ENCODE measurements at regions not wholly inside any gene's neighbourhood (a gene's known extent, or its start where the extent isn't known, plus 50 kb on each side); places are given as distances from the start of the nearest gene placed in this dataset.

DNA sequence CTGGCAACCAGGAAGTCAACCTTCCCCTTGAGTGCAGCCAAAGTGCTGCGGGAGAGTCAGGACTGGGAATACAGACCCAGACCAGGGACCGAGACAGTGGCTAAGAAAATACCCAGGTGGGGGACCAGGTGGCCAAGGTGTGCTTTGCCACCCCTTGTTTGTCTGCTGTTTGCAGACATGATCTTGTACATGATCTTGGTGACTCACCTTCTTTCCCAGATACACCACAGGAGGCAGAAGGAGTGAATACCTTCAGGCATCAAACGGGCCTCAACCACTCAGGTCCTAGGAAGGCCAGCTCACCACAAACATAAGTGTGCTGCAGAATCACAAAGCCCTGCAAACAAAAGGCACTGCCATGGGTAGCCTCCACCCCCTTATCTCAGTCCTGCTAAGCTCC, 62.0 kb downstream of the CNGA2 start:
- POLR2A ChIA-PET: no interaction called here
- CTCF ChIA-PET: no interaction called here
- DNase-seq (ENCODE audit: extremely low spot score): no peak
- TF ChIP-seq CTBP1 (IDR thresholded peaks at IDR 0.05; ENCODE audit: borderline replicate concordance) (no peak), BHLHE40 (IDR thresholded peaks at IDR 0.05; ENCODE audit: borderline replicate concordance) (no peak), SUZ12 (IDR thresholded peaks at IDR 0.05) (no peak), SP1 (IDR thresholded peaks at IDR 0.05) (no peak), ZNF384 (IDR thresholded peaks at IDR 0.05) (no peak)

DNA sequence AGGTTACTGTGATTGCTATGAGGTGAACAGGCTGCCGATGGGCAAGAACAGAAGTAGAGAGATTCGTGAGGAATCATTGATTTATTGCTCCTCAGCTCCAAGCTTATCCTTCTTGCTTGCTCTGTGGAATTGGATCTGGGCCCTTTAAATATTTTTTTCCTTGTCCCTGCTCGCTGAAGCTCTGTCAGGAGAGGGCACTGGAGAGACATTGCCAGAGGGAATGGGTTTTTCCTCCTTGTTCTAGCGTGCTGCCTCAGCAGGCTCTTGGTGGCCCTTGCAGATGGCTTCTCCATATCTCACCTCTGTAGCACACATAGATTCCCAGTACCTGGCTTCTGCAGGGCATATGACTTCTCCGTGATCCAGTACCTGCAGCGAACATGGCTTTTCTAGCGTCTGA, 67.4 kb downstream of the CNGA2 start:
- POLR2A ChIA-PET: no interaction called here
- CTCF ChIA-PET: no interaction called here

DNA sequence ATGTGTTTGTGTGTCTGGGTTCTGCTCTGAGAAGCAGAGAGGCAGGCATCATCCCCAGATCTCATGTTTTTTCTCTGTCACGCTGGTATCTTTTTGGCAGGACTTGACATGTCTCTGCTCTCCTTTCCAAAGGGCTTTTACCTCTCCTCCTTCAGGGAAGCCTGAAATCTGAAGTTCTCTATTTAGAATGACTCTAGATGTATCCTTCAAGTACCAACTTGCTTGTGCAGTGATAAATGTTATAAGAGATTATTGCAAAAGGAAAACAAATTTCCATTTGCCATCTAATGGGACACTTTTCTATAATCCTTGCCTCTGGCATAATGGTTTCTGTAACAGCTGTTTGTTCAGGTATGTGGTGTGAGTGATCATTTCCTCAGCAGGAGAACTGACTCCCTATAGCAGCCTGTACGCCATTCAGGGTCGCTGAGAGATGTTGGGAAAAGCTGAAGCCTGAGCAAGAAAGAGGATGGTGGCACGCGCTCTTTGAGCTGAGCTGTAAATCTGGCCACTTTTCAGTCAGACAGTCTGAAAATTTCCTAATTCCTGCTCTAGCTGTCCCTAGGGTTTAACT, 72.5 kb downstream of the CNGA2 start:
- TF ChIP-seq NFRKB (IDR thresholded peaks at IDR 0.05): no peak
- no peak for TF ChIP-seq SUZ12 (IDR thresholded peaks at IDR 0.05)
- no peak for TF ChIP-seq CTBP1 (IDR thresholded peaks at IDR 0.05; ENCODE audit: borderline replicate concordance)
- TF ChIP-seq SP1 (IDR thresholded peaks at IDR 0.05): no peak
- TF ChIP-seq FOXM1 (IDR thresholded peaks at IDR 0.05; ENCODE audit: borderline replicate concordance): no peak
- no peak for TF ChIP-seq ELF4 (IDR thresholded peaks at IDR 0.05)
- no peak for TF ChIP-seq FOXK2 (IDR thresholded peaks at IDR 0.05)
- no peak for TF ChIP-seq FOXA1 (IDR thresholded peaks at IDR 0.05)
- TF ChIP-seq ARNT (IDR thresholded peaks at IDR 0.05): no peak
- TF ChIP-seq BHLHE40 (IDR thresholded peaks at IDR 0.05; ENCODE audit: borderline replicate concordance): no peak
- TF ChIP-seq LEF1 (IDR thresholded peaks at IDR 0.05; ENCODE audit: borderline replicate concordance): no peak
- no peak for TF ChIP-seq ZNF384 (IDR thresholded peaks at IDR 0.05)
- TF ChIP-seq HDGF (IDR thresholded peaks at IDR 0.05; ENCODE audit: borderline replicate concordance): no peak
- no peak for TF ChIP-seq L3MBTL2 (conservative IDR thresholded peaks at IDR 0.05)
- TF ChIP-seq, protein P1, sequence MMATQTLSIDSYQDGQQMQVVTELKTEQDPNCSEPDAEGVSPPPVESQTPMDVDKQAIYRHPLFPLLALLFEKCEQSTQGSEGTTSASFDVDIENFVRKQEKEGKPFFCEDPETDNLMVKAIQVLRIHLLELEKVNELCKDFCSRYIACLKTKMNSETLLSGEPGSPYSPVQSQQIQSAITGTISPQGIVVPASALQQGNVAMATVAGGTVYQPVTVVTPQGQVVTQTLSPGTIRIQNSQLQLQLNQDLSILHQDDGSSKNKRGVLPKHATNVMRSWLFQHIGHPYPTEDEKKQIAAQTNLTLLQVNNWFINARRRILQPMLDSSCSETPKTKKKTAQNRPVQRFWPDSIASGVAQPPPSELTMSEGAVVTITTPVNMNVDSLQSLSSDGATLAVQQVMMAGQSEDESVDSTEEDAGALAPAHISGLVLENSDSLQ (IDR thresholded peaks at IDR 0.05): no peak
- no peak for TF ChIP-seq TARDBP (IDR thresholded peaks at IDR 0.05)
- CTCF ChIA-PET: interaction anchor here (0.5 kb wide), 1 partner anchor 57 kb away, joined by 3 read pairs; no protein-coding TSS in a partner anchor
- no peak for DNase-seq (ENCODE audit: extremely low spot score)
- POLR2A ChIA-PET: no interaction called here

More for the DNA sequence above, 67.4 kb downstream of the CNGA2 start:
- DNase-seq (ENCODE audit: extremely low spot score): peak; percentile 19
- TF ChIP-seq FOXM1 (IDR thresholded peaks at IDR 0.05; ENCODE audit: borderline replicate concordance): no peak
- no peak for TF ChIP-seq LEF1 (IDR thresholded peaks at IDR 0.05; ENCODE audit: borderline replicate concordance)
- no peak for TF ChIP-seq CTBP1 (IDR thresholded peaks at IDR 0.05; ENCODE audit: borderline replicate concordance)
- TF ChIP-seq, protein P1 (IDR thresholded peaks at IDR 0.05): no peak
- TF ChIP-seq SP1 (IDR thresholded peaks at IDR 0.05): no peak
- TF ChIP-seq HDGF (IDR thresholded peaks at IDR 0.05; ENCODE audit: borderline replicate concordance): no peak
- no peak for TF ChIP-seq L3MBTL2 (conservative IDR thresholded peaks at IDR 0.05)
- no peak for TF ChIP-seq SUZ12 (IDR thresholded peaks at IDR 0.05)
- no peak for TF ChIP-seq TARDBP (IDR thresholded peaks at IDR 0.05)
- no peak for TF ChIP-seq ZNF384 (IDR thresholded peaks at IDR 0.05)
- TF ChIP-seq NFRKB (IDR thresholded peaks at IDR 0.05): no peak
- no peak for TF ChIP-seq BHLHE40 (IDR thresholded peaks at IDR 0.05; ENCODE audit: borderline replicate concordance)
- TF ChIP-seq FOXK2 (IDR thresholded peaks at IDR 0.05): no peak
- no peak for TF ChIP-seq ELF4 (IDR thresholded peaks at IDR 0.05)

DNA sequence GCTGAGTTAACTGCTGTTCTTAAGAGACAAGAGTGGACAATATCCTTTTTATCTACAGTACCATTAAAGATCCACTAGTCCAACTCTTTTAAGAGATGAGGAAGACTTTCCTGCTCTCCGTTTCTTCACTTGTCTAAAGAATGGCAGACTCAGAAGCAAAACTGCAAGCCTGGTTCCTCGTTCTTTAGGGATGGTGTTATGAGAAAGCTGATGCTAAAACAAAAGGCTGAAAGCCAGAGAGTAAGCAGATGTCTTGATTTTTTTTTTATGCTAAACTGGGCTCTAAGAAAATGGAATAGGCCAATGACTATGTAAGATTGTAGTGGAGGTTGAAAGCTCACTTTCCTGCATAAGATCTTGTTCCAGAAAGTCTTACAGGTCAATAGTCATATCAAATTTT, 78.1 kb downstream of the CNGA2 start:
- CTCF ChIA-PET: no interaction called here
- no peak for DNase-seq (ENCODE audit: extremely low spot score)
- POLR2A ChIA-PET: no interaction called here
- no peak for TF ChIP-seq BHLHE40 (IDR thresholded peaks at IDR 0.05; ENCODE audit: borderline replicate concordance)
- no peak for TF ChIP-seq ARNT (IDR thresholded peaks at IDR 0.05)
- TF ChIP-seq NFRKB (IDR thresholded peaks at IDR 0.05): no peak
- no peak for TF ChIP-seq SUZ12 (IDR thresholded peaks at IDR 0.05)
- no peak for TF ChIP-seq ELF4 (IDR thresholded peaks at IDR 0.05)
- TF ChIP-seq SP1 (IDR thresholded peaks at IDR 0.05): no peak
- TF ChIP-seq, protein P1 (IDR thresholded peaks at IDR 0.05): no peak
- TF ChIP-seq FOXK2 (IDR thresholded peaks at IDR 0.05): no peak
- no peak for TF ChIP-seq FOXA1 (IDR thresholded peaks at IDR 0.05)
- TF ChIP-seq FOXM1 (IDR thresholded peaks at IDR 0.05; ENCODE audit: borderline replicate concordance): no peak
- TF ChIP-seq L3MBTL2 (conservative IDR thresholded peaks at IDR 0.05): no peak
- TF ChIP-seq LEF1 (IDR thresholded peaks at IDR 0.05; ENCODE audit: borderline replicate concordance): no peak
- TF ChIP-seq HDGF (IDR thresholded peaks at IDR 0.05; ENCODE audit: borderline replicate concordance): no peak
- no peak for TF ChIP-seq TARDBP (IDR thresholded peaks at IDR 0.05)
- no peak for TF ChIP-seq ZNF384 (IDR thresholded peaks at IDR 0.05)
- no peak for TF ChIP-seq CTBP1 (IDR thresholded peaks at IDR 0.05; ENCODE audit: borderline replicate concordance)

DNA sequence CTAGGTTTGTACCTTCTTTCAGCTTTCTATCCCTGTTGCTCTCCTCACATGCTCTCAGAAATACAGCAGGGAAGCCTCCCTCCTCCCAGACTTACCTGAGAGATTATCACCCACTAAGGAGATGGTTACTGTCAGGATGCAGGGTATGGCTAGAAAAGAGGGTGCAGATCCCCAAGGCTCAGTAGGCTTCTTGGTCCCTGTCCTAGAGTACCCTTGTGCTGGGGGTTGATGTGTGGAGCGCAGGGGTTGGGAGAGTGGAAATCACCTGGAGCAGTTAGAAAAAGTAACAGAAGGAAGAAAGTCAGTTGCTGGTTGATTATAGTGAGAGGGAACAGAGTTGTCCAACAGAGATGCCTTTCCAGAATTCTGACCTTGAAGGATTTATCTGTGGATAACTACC, 80.2 kb downstream of the CNGA2 start:
- ChIA-PET POLR2A (no interaction called here), CTCF (no interaction called here)
- no peak for DNase-seq (ENCODE audit: extremely low spot score)
- TF ChIP-seq ARNT (IDR thresholded peaks at IDR 0.05): no peak
- TF ChIP-seq BHLHE40 (IDR thresholded peaks at IDR 0.05; ENCODE audit: borderline replicate concordance): no peak
- no peak for TF ChIP-seq FOXK2 (IDR thresholded peaks at IDR 0.05)
- no peak for TF ChIP-seq ELF4 (IDR thresholded peaks at IDR 0.05)
- TF ChIP-seq HDGF (IDR thresholded peaks at IDR 0.05; ENCODE audit: borderline replicate concordance): no peak
- no peak for TF ChIP-seq FOXM1 (IDR thresholded peaks at IDR 0.05; ENCODE audit: borderline replicate concordance)
- no peak for TF ChIP-seq SP1 (IDR thresholded peaks at IDR 0.05)
- TF ChIP-seq NFRKB (IDR thresholded peaks at IDR 0.05): no peak
- no peak for TF ChIP-seq CTBP1 (IDR thresholded peaks at IDR 0.05; ENCODE audit: borderline replicate concordance)
- no peak for TF ChIP-seq L3MBTL2 (conservative IDR thresholded peaks at IDR 0.05)
- TF ChIP-seq ZNF384 (IDR thresholded peaks at IDR 0.05): no peak
- TF ChIP-seq, protein P1 (IDR thresholded peaks at IDR 0.05): no peak
- no peak for TF ChIP-seq LEF1 (IDR thresholded peaks at IDR 0.05; ENCODE audit: borderline replicate concordance)

All from HEK293T (cell line).